Retina (tissue), 1 donor: ENCODE measurements at regions not wholly inside any gene's neighbourhood (a gene's known extent, or its start where the extent isn't known, plus 50 kb on each side); places are given as distances from the start of the nearest gene placed in this dataset.
A peak's percentile ranks its signal among the peaks of the same experiment; 100 is the strongest.
"Not testable (repeated sequence)": the region's sequence is repeated elsewhere in the genome, so short reads cannot be mapped to it uniquely, and the experiment has no call there.

Source experiments
- DNase-seq: peaks from one replicate; pipeline ENCODE4 v3.0.0-alpha.2; 2016

DNA sequence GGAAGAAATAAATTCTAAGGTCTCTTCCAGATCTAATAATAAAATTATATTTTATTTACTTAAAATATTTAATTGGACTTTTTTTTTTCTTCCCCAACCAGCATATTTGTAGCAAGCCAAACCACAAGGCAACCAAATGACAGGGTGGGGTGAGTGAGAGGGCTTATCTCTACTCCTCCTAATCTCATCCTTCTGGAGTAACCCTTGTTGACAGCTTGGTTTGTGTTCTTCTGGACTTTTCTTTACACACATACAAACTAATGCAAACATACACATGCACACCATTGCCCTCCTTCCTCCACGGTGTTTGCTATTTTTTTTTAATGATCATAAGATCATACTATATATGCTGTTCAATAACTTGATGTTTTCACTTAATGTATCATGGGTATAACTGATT is 383.1 kb downstream of the DLEU7 start:
- no peak for DNase-seq

DNA sequence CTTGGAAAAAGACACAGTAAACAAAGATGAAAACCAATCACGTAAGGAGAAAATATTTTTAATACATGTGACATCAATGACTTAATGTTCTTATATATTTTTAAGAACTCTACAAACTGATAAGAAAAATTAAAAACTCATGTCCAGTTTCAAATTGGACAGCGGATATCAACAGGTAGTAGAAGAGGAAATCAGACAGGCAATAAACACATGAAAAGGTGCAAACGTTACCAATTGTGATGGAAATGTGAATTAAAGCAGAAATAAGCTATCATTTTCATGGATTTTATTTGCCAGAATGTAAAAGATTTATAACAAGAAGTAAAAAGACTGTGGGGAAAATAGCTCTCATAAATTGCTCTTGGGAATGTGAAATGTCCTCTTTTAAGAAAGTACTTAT is 382.3 kb downstream of the DLEU7 start:
- DNase-seq: no peak

- no peak for DNase-seq
Measured at GRCh38 chr13:50463719-50464118, 379.8 kb downstream of the DLEU7 start.

- no peak for DNase-seq
Measured at GRCh38 chr13:50464349-50465251, 378.9 kb downstream of the DLEU7 start.

- DNase-seq: no peak
Measured at GRCh38 chr13:50466456-50466855, 377.0 kb downstream of the DLEU7 start.

DNA sequence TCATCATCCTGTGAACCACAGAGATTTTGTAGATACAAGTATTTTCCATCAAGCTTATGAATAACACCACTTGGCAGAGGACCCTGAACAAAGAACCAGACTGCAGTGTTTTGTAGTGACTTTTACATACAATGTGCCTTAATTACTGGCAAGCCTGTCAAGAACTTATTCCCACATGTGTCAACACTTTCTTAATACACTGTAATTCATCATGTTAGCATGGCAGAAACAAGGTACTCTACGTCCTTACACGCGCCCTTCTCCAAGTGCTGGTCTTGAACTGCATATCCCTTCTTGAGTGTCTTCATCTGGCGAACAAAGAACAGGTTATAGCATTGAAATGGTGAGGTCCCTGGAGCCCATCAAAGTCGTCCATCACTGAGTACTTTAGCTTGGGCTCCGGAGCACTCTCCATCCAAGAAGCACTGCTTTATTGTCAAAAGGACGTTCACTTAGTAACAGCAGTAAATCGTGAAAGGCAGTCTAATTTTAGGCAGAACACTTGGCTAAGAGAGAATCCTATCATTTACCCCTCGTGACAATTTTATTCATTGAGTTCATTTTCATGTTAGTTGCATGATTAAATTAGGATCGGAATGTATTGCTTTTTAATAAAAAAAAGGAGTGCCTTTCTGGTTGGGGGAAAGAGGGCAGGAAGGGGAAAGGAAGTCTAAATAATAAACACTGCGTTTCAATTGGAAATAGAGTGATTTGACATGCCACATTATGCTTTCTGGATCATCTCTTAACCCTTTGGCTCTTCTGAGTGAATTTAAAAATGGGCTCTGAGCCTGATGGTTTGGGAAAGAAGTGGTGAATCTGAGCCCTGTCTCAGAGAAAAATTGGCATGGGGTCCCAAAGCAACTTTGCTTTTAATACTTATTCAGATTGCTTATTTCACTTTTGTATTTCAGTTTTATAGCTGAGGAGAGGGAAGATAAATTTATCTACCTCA is 376.1 kb downstream of the DLEU7 start:
- no peak for DNase-seq

DNA sequence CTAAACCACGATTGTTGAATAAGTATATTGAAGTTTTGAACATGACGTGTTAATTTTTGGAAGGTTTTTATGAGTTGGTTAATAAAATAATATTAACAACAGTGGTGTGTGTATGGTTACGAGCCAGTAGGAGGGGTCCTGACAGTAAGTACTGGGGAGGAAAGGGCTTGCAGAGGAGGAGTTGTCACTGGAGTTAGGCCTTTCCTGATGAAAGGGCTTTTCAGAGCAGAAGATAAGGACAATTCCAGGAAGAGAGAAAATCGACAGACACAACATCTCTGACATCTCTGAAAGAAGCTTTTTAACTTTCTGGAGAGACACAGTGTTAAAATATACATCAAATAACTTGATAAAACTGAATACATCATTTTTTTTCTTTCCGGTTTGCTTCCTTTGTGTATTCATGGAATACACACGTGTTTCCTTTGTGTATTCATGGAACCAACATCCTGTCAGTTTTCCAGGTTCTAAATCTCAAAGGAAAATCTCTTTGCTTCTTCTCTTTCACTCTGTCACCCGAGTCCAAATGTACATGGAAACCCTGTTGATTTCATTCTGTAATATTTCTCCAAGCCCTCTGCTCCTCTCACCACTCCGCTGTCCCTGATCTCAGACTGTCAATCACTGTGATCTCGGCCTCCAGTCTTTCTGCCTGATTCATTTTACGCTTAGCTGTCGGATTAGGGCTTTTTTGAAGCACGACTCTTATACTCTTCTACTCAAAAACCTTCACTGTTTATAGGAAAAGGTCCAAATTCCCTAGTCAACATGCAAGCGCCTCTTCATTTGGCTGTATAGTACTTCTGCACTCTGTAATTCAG is 374.4 kb downstream of the DLEU7 start:
- DNase-seq: peak; percentile 13

GRCh38 chr13:50473050-50473449 is 370.4 kb downstream of the DLEU7 start:
- DNase-seq: not testable (repeated sequence)

GRCh38 chr13:50474088-50474662 is 369.3 kb downstream of the DLEU7 start:
- DNase-seq: no peak

DNA sequence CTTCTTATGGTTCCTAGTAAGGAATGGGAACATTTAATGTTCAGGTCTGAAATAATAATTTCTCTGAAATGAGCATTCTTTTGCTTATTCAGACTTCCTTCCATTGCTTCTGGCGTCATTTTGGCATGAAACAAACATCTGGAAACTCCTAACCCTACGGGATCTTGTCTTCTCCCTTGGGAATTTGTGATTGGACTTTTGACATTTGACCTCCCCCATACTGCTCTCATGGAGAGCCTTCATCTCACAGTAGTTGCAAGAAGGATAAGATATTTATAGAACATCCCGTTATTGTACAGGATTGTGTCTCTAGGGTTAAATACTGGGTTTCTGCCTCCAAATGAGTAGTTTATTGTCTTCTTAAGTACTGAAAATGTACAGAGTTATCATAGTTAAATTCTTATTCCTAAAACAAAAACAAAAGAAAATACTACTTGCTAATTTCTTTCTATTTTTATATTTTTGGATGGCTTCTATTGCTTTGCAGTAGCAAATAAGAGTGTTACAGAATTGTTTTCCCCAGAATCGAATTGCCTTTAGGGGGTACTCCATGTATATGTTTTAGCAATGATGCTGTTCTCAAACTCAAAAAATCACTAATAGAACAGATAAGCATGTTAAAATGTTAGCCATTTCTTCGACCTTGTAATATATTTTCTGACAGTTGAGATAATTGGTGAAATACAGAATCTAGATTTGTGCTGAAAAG is 366.8 kb downstream of the DLEU7 start:
- DNase-seq: no peak

- DNase-seq: no peak
Measured at GRCh38 chr13:50481936-50482335, 361.6 kb downstream of the DLEU7 start.

DNA sequence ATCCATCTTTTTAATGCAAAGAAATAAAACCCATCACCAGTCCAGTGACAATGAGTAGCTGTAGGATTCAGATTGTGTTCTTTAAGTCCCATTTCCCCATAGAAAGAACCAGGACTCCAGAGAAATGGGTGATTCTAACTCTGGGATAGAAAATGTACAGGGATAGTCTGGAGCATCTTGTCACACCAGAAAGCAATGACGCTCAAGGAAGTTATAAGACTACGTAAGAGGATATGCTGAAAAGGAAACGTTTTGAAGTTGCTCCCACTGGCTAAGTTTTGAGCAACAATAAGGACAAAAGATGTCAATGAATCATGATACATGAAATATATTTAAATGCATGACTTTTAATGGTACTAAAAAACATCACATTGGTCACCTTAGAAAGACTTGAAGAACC is 360.1 kb downstream of the DLEU7 start:
- no peak for DNase-seq

DNA sequence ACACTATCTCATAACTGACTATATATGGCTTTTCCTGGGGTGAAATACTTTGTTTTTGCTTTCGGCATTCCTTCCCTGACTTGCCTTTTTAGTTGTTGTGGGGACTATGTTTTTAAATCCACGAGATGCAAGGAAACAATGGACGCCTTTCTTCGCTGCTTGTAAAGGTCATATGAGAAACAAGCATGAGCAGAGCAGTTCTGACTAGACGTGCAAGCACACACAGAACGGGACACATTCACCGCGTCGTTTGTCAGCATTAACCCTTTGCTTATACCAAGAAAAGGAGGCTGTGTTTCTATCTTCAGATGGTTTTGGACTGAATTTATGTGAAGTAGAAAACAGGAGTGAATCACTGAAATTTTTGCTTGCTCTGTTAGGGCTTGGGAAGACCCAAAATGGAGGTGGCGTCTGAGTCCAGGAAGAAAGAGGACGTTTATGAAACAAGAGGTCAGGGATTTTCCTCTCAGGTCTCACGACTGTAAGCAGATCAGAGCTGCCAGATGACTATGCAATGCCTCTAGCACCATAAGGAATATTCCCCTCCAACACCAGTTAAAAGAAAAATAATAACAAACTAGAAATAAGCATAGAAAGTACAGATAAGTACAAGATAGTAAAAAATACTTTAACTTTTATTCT is 358.9 kb downstream of the DLEU7 start:
- peak; percentile 21 for DNase-seq

DNA sequence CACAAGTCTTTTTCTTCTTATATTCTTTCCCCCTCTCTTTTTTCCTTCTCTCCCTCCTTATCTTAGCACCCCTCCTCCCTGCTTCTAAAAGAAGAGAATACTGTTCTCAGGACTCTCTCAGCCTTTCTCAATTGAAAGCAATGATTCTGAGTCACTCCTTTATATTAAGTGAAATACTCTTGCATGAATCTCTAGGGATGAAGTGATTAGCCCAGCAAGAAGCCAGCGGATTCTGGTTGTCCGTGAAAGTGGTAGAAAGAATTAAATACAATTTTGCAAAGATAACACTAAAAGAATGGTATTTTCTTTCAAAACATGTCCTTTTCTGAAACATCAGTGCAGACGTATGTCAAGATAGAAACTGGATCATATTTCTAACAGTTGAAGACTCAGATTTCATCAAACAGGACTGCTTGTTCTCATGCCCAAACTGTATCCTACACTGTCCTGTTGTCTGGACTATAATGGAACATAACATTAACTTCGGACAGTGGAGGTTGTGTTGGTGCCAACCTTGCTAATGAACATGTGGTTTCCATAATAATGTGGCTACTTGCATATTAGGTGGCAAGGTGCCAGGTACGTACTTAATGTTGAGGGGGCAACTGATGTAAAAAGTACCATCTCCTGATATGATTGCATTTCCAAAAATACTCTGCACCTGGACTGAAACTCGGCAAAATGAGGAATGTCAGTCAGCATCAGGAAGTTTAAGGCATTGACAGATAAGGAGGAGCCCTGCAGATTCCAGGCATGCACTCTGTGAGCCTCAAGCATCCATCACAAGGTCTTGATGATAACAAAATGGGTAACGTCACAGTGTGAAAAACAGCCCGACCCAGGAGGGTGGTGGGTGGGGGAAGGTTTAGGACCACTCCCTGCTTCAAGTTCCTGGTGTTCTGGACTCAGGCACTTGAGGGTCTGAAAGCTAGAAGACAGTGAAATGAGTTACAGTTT is 357.2 kb downstream of the DLEU7 start:
- no peak for DNase-seq

GRCh38 chr13:50493683-50494082 is 349.8 kb downstream of the DLEU7 start:
- no peak for DNase-seq

DNA sequence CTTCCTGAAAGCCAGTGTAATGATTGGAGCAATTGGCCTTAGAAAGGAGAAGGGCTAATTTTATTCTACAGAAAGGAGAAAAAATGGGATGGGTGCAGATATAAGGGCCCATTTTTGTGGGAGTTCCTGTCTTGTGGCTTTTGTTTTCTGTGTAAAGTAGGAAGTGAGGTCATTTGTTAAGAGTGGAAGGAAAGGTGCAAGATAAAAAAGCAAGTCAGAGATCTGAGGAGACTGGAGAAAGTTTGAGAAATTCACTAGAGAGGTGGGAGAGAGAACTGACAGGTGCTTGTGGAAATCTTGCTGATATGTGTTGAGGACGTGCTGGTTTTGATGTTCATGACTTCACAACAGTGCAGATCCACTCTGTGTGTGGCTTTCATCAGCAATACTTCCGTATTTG is 349.4 kb downstream of the DLEU7 start:
- no peak for DNase-seq

DNA sequence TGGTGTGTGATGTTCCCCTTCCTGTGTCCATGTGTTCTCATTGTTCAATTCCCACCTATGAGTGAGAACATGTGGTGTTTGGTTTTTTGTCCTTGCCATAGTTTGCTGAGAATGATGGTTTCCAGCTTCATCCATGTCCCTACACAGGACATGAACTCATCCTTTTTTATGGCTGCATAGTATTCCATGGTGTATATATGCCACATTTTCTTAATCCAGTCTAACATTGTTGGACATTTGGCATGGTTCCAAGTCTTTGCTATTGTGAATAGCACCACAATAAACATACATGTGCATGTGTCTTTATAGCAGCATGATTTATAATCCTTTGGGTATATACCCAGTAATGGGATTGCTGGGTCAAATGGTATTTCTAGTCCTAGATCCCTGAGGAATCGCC is 340.3 kb downstream of the DLEU7 start:
- DNase-seq: not testable (repeated sequence)

DNA sequence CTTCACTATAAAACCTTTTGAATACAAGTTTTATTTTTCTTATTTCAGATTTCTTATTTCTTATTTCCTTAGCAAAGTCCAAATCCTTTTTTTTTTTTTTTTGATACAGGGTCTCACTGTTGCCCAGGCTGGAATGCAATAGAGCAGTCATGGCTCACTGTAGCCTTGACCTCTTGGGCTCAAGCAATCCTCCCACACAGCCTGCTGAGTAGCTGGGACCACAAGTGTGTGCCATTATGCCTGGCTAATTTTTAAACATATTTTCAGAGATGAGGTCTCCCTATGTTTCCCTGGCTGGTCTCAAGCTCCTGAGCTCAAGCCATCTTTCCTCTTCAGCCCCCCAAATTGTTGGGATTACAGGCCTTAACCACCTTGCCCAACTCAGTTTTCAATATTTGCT is 334.3 kb downstream of the DLEU7 start:
- DNase-seq: no peak

DNA sequence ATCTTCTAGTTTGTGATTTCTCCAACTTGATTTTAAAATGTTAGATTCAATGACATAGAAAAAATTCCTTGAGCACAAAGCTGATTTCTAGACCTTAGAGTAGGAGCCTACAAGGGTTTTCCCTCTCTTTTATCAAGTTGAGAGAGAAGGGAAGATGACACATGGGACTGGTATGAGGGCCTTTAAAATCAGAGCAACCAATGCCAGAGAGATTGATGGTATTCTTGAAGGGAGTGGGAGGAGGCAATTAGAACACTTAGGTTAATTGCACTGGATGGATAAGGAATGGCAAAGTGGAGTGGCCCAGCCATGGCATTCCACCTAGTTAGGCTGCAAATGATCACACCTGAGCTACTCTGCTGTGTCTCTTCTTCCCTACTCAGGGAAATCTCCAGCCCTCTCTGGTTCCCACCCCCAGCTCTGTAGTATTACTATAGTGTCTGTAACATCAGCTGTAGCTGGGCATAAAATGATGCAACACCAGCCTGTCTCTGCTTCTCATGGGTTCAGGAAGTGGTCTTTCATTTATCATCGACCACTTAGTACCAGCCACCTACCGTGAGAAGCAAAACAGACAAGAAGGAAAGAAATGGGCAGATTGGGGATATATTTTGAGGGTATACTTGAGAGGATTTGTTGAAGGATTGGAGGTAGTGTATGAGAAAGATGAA is 333.6 kb downstream of the DLEU7 start:
- DNase-seq: no peak
